ENCODE measurements at regions not wholly inside any gene's neighbourhood (a gene's known extent, or its start where the extent isn't known, plus 50 kb on each side); places are given as distances from the start of the nearest gene placed in this dataset.

GRCh38 chr1:218787826-218788225 lies 385.9 kb upstream of the LYPLAL1 start:
- no peak overlapping the region for H3K27ac ChIP-seq
- DNase-seq (ENCODE audit: low spot score): no peak
- H3K4me1 ChIP-seq: peaks cover 0 to 4% of the 10 kb centered on the region in 2 donors
- no peak overlapping the region for H3K4me3 ChIP-seq
- H3K27me3 ChIP-seq: no peaks in the 10 kb centered on the region
- no peak for TF ChIP-seq CTCF (IDR thresholded peaks at IDR 0.05)
- peaks cover 0 to 11% of the 10 kb centered on the region in 2 donors for H3K9me3 ChIP-seq
- H3K36me3 ChIP-seq: no peaks in the 10 kb centered on the region

- Histone ChIP-seq H3K27me3 (no peaks in the 10 kb centered on the region), H3K4me3 (no peak overlapping the region), H3K9me3 (peaks cover 0 to 1% of the 10 kb centered on the region in 2 donors), H3K27ac (no peak overlapping the region), H3K4me1 (no peaks in the 10 kb centered on the region), H3K36me3 (no peaks in the 10 kb centered on the region)
- DNase-seq (ENCODE audit: low spot score): no peak
- no peak for TF ChIP-seq CTCF (IDR thresholded peaks at IDR 0.05)
Measured at GRCh38 chr1:218796773-218797172, 376.9 kb upstream of the LYPLAL1 start.

- TF ChIP-seq CTCF (IDR thresholded peaks at IDR 0.05): no peak
- peaks cover 0 to 3% of the 10 kb centered on the region in 2 donors for H3K9me3 ChIP-seq
- H3K27me3 ChIP-seq: no peaks in the 10 kb centered on the region
- no peaks in the 10 kb centered on the region for H3K4me1 ChIP-seq
- no peak for DNase-seq (ENCODE audit: low spot score)
- H3K27ac ChIP-seq: no peak overlapping the region
- H3K36me3 ChIP-seq: no peaks in the 10 kb centered on the region
- no peak overlapping the region for H3K4me3 ChIP-seq
Measured at GRCh38 chr1:218802799-218803198, 370.9 kb upstream of the LYPLAL1 start.

- peaks cover 0 to 3% of the 10 kb centered on the region in 2 donors for H3K9me3 ChIP-seq
- no peak for DNase-seq (ENCODE audit: low spot score)
- H3K27me3 ChIP-seq: no peaks in the 10 kb centered on the region
- no peaks in the 10 kb centered on the region for H3K36me3 ChIP-seq
- no peak for TF ChIP-seq CTCF (IDR thresholded peaks at IDR 0.05)
- H3K4me1 ChIP-seq: no peaks in the 10 kb centered on the region
- no peak overlapping the region for H3K4me3 ChIP-seq
- H3K27ac ChIP-seq: no peak overlapping the region
Measured at GRCh38 chr1:218803351-218803997, 370.2 kb upstream of the LYPLAL1 start.

GRCh38 chr1:218804014-218804785 lies 369.5 kb upstream of the LYPLAL1 start:
- peaks cover 0 to 3% of the 10 kb centered on the region in 2 donors for H3K9me3 ChIP-seq
- no peaks in the 10 kb centered on the region for H3K4me1 ChIP-seq
- H3K27ac ChIP-seq: no peak overlapping the region
- H3K4me3 ChIP-seq: no peak overlapping the region
- no peak for DNase-seq (ENCODE audit: low spot score)
- no peaks in the 10 kb centered on the region for H3K27me3 ChIP-seq
- no peaks in the 10 kb centered on the region for H3K36me3 ChIP-seq
- TF ChIP-seq CTCF (IDR thresholded peaks at IDR 0.05): no peak
